ENCODE measurements at regions not wholly inside any gene's neighbourhood (a gene's known extent, or its start where the extent isn't known, plus 50 kb on each side); places are given as distances from the start of the nearest gene placed in this dataset.
A peak's percentile ranks its signal among the peaks of the same experiment; 100 is the strongest.

GRCh38 chr9:7358876-7359275 lies 440.7 kb downstream of the DMAC1 start:
- Histone ChIP-seq H3K27me3 (ENCODE audit: low read depth, low read length) (peaks cover 55% of the 10 kb centered on the region), H2AFZ (ENCODE audit: low read depth, low read length) (no peak overlapping the region), H3K9ac (ENCODE audit: low read length) (no peak overlapping the region), H3K4me3 (ENCODE audit: low read length) (no peak overlapping the region), H3K4me1 (ENCODE audit: low read length) (no peaks in the 10 kb centered on the region), H3K9me3 (ENCODE audit: insufficient read depth, low read length) (no peaks in the 10 kb centered on the region), H3K79me2 (ENCODE audit: low read length) (no peaks in the 10 kb centered on the region), H3K4me2 (ENCODE audit: low read length) (no peak overlapping the region), H3K27ac (ENCODE audit: low read length) (no peak overlapping the region), H3K36me3 (replicated peaks; ENCODE audit: low read depth, low read length) (no peaks in the 10 kb centered on the region), H4K20me1 (ENCODE audit: insufficient read depth, low read length) (no peaks in the 10 kb centered on the region)
- TF ChIP-seq EZH2phosphoT487 (IDR thresholded peaks at IDR 0.05; ENCODE audit: low read depth) (no peak), CTCF (IDR thresholded peaks at IDR 0.05; ENCODE audit: low read depth, low read length) (peak; percentile 8; the same call in 1 of the 2 replicates)

- H3K4me2 ChIP-seq (ENCODE audit: low read length), result no peak overlapping the region
- H3K36me3 ChIP-seq (replicated peaks; ENCODE audit: low read depth, low read length), result no peaks in the 10 kb centered on the region
- no peaks in the 10 kb centered on the region for H3K4me1 ChIP-seq (ENCODE audit: low read length)
- no peak overlapping the region for H3K4me3 ChIP-seq (ENCODE audit: low read length)
- no peaks in the 10 kb centered on the region for H3K79me2 ChIP-seq (ENCODE audit: low read length)
- no peaks in the 10 kb centered on the region for H3K9me3 ChIP-seq (ENCODE audit: insufficient read depth, low read length)
- H3K27ac ChIP-seq (ENCODE audit: low read length), result no peak overlapping the region
- H4K20me1 ChIP-seq (ENCODE audit: insufficient read depth, low read length), result no peaks in the 10 kb centered on the region
- peaks cover 51% of the 10 kb centered on the region for H3K27me3 ChIP-seq (ENCODE audit: low read depth, low read length)
- H3K9ac ChIP-seq (ENCODE audit: low read length), result no peak overlapping the region
- no peak overlapping the region for H2AFZ ChIP-seq (ENCODE audit: low read depth, low read length)
- TF ChIP-seq CTCF (IDR thresholded peaks at IDR 0.05; ENCODE audit: low read depth, low read length) (no peak), EZH2phosphoT487 (IDR thresholded peaks at IDR 0.05; ENCODE audit: low read depth) (no peak)
Observed at GRCh38 chr9:7354704-7355103, 444.9 kb downstream of the DMAC1 start.

- H4K20me1 ChIP-seq (ENCODE audit: insufficient read depth, low read length), result no peaks in the 10 kb centered on the region
- H3K4me1 ChIP-seq (ENCODE audit: low read length), result no peaks in the 10 kb centered on the region
- no peak overlapping the region for H3K27ac ChIP-seq (ENCODE audit: low read length)
- H3K9me3 ChIP-seq (ENCODE audit: insufficient read depth, low read length), result no peaks in the 10 kb centered on the region
- no peaks in the 10 kb centered on the region for H3K79me2 ChIP-seq (ENCODE audit: low read length)
- H3K4me3 ChIP-seq (ENCODE audit: low read length), result no peak overlapping the region
- no peak overlapping the region for H3K9ac ChIP-seq (ENCODE audit: low read length)
- no peak overlapping the region for H2AFZ ChIP-seq (ENCODE audit: low read depth, low read length)
- no peak overlapping the region for H3K4me2 ChIP-seq (ENCODE audit: low read length)
- H3K36me3 ChIP-seq (replicated peaks; ENCODE audit: low read depth, low read length), result no peaks in the 10 kb centered on the region
- TF ChIP-seq EZH2phosphoT487 (IDR thresholded peaks at IDR 0.05; ENCODE audit: low read depth) (no peak), CTCF (IDR thresholded peaks at IDR 0.05; ENCODE audit: low read depth, low read length) (no peak)
- peaks cover 40% of the 10 kb centered on the region for H3K27me3 ChIP-seq (ENCODE audit: low read depth, low read length)
Observed at GRCh38 chr9:7348692-7349091, 450.9 kb downstream of the DMAC1 start.

- Histone ChIP-seq H3K27ac (ENCODE audit: low read length) (no peak overlapping the region), H3K9me3 (ENCODE audit: insufficient read depth, low read length) (no peaks in the 10 kb centered on the region), H3K36me3 (replicated peaks; ENCODE audit: low read depth, low read length) (no peaks in the 10 kb centered on the region), H4K20me1 (ENCODE audit: insufficient read depth, low read length) (no peaks in the 10 kb centered on the region), H2AFZ (ENCODE audit: low read depth, low read length) (no peak overlapping the region), H3K9ac (ENCODE audit: low read length) (no peak overlapping the region), H3K27me3 (ENCODE audit: low read depth, low read length) (peaks cover 51% of the 10 kb centered on the region), H3K4me1 (ENCODE audit: low read length) (peaks cover 3% of the 10 kb centered on the region), H3K4me2 (ENCODE audit: low read length) (no peak overlapping the region), H3K79me2 (ENCODE audit: low read length) (no peaks in the 10 kb centered on the region), H3K4me3 (ENCODE audit: low read length) (no peak overlapping the region)
- TF ChIP-seq EZH2phosphoT487 (IDR thresholded peaks at IDR 0.05; ENCODE audit: low read depth) (no peak), CTCF (IDR thresholded peaks at IDR 0.05; ENCODE audit: low read depth, low read length) (no peak)
Observed at GRCh38 chr9:7347556-7347955, 452.0 kb downstream of the DMAC1 start.

Data from OCI-LY3 (cell line).